ENCODE measurements at regions not wholly inside any gene's neighbourhood (a gene's known extent, or its start where the extent isn't known, plus 50 kb on each side); places are given as distances from the start of the nearest gene placed in this dataset.

GRCh38 chr5:176730815-176731475 is 79.4 kb upstream of the UNC5A start:
- POLR2A ChIA-PET = no interaction called here

GRCh38 chr5:176731506-176732160 is 78.7 kb upstream of the UNC5A start:
- Histone ChIP-seq H3K9me3 (ENCODE audit: low read length) (no peaks in the 10 kb centered on the region), H3K27me3 (ENCODE audit: insufficient read depth, low read length, poor library complexity, severe bottlenecking) (no peaks in the 10 kb centered on the region), H3K4me1 (ENCODE audit: insufficient read depth, low read length) (no peaks in the 10 kb centered on the region), H3K36me3 (ENCODE audit: insufficient read depth, low read length) (no peaks in the 10 kb centered on the region), H3K27ac (ENCODE audit: low read depth, low read length) (no peak overlapping the region), H3K4me3 (ENCODE audit: low read length) (no peak overlapping the region)
- Mint-ChIP-seq H3K9me3 (no peaks in the 10 kb centered on the region), H3K4me1 (peaks cover 0 to 3% (median 0%) of the 10 kb centered on the region in 3 donors), H3K4me3 (peak overlapping the region in 1 of 7 donors; percentile 27), H3K27me3 (peaks cover 22 to 65% of the 10 kb centered on the region in 2 donors), H3K36me3 (no peaks in the 10 kb centered on the region), H3K27ac (no peak overlapping the region)
- POLR2A ChIA-PET = no interaction called here
- CTCF ChIA-PET = no interaction called here
- DNase-seq = peak in 1 of 5 donors; percentile 12

More at GRCh38 chr5:176730815-176731475, 79.4 kb upstream of the UNC5A start:
- peaks cover 22 to 62% of the 10 kb centered on the region in 2 donors for H3K27me3 Mint-ChIP-seq
- H3K4me3 ChIP-seq (ENCODE audit: low read length) = no peak overlapping the region
- H3K27ac Mint-ChIP-seq = peak overlapping the region in 1 of 8 donors; percentile 9
- H3K36me3 ChIP-seq (ENCODE audit: insufficient read depth, low read length) = no peaks in the 10 kb centered on the region
- CTCF ChIA-PET = no interaction called here
- no peaks in the 10 kb centered on the region for H3K27me3 ChIP-seq (ENCODE audit: insufficient read depth, low read length, poor library complexity, severe bottlenecking)
- H3K36me3 Mint-ChIP-seq = no peaks in the 10 kb centered on the region
- no peaks in the 10 kb centered on the region for H3K4me1 ChIP-seq (ENCODE audit: insufficient read depth, low read length)
- no peaks in the 10 kb centered on the region for H3K9me3 Mint-ChIP-seq
- H3K9me3 ChIP-seq (ENCODE audit: low read length) = no peaks in the 10 kb centered on the region
- DNase-seq = no peak
- no peak overlapping the region for H3K4me3 Mint-ChIP-seq
- no peak overlapping the region for H3K27ac ChIP-seq (ENCODE audit: low read depth, low read length)
- H3K4me1 Mint-ChIP-seq = peaks cover 0 to 8% (median 2%) of the 10 kb centered on the region in 3 donors

- Histone ChIP-seq H3K27ac (ENCODE audit: low read depth, low read length) (no peak overlapping the region), H3K9me3 (ENCODE audit: low read length) (no peaks in the 10 kb centered on the region), H3K4me3 (ENCODE audit: low read length) (no peak overlapping the region), H3K4me1 (ENCODE audit: insufficient read depth, low read length) (no peaks in the 10 kb centered on the region), H3K36me3 (ENCODE audit: insufficient read depth, low read length) (no peaks in the 10 kb centered on the region), H3K27me3 (ENCODE audit: insufficient read depth, low read length, poor library complexity, severe bottlenecking) (no peaks in the 10 kb centered on the region)
- Mint-ChIP-seq H3K4me3 (no peak overlapping the region), H3K9me3 (no peaks in the 10 kb centered on the region), H3K36me3 (no peaks in the 10 kb centered on the region), H3K27ac (no peak overlapping the region), H3K4me1 (no peaks in the 10 kb centered on the region), H3K27me3 (peaks cover 22 to 68% of the 10 kb centered on the region in 2 donors)
- peak in 1 of 5 donors; percentile 42 for DNase-seq
- CTCF ChIA-PET = no interaction called here
- POLR2A ChIA-PET = no interaction called here
Measured at GRCh38 chr5:176732306-176732705, 78.1 kb upstream of the UNC5A start.

GRCh38 chr5:176732736-176733405 is 77.5 kb upstream of the UNC5A start:
- H3K27me3 ChIP-seq (ENCODE audit: insufficient read depth, low read length, poor library complexity, severe bottlenecking) = no peaks in the 10 kb centered on the region
- no peak overlapping the region for H3K27ac ChIP-seq (ENCODE audit: low read depth, low read length)
- Mint-ChIP-seq H3K27ac (no peak overlapping the region), H3K36me3 (no peaks in the 10 kb centered on the region), H3K4me3 (no peak overlapping the region), H3K9me3 (no peaks in the 10 kb centered on the region), H3K4me1 (no peaks in the 10 kb centered on the region), H3K27me3 (peaks cover 22 to 66% of the 10 kb centered on the region in 2 donors)
- DNase-seq = peak in 1 of 5 donors; percentile 39
- H3K36me3 ChIP-seq (ENCODE audit: insufficient read depth, low read length) = no peaks in the 10 kb centered on the region
- no peaks in the 10 kb centered on the region for H3K4me1 ChIP-seq (ENCODE audit: insufficient read depth, low read length)
- H3K9me3 ChIP-seq (ENCODE audit: low read length) = no peaks in the 10 kb centered on the region
- CTCF ChIA-PET = no interaction called here
- POLR2A ChIA-PET = no interaction called here
- no peak overlapping the region for H3K4me3 ChIP-seq (ENCODE audit: low read length)

GRCh38 chr5:176733406-176734262 is 76.7 kb upstream of the UNC5A start:
- H3K36me3 Mint-ChIP-seq = no peaks in the 10 kb centered on the region
- Histone ChIP-seq H3K27ac (ENCODE audit: low read depth, low read length) (no peak overlapping the region), H3K9me3 (ENCODE audit: low read length) (no peaks in the 10 kb centered on the region), H3K36me3 (ENCODE audit: insufficient read depth, low read length) (no peaks in the 10 kb centered on the region), H3K4me1 (ENCODE audit: insufficient read depth, low read length) (no peaks in the 10 kb centered on the region), H3K4me3 (ENCODE audit: low read length) (no peak overlapping the region), H3K27me3 (ENCODE audit: insufficient read depth, low read length, poor library complexity, severe bottlenecking) (no peaks in the 10 kb centered on the region)
- peaks cover 27 to 70% of the 10 kb centered on the region in 2 donors for H3K27me3 Mint-ChIP-seq
- ChIA-PET POLR2A (no interaction called here), CTCF (no interaction called here)
- peak overlapping the region in 1 of 8 donors; percentile 65 for H3K27ac Mint-ChIP-seq
- no peaks in the 10 kb centered on the region for H3K4me1 Mint-ChIP-seq
- no peak overlapping the region for H3K4me3 Mint-ChIP-seq
- no peaks in the 10 kb centered on the region for H3K9me3 Mint-ChIP-seq
- DNase-seq = peak in 1 of 5 donors; percentile 8

- Histone ChIP-seq H3K4me3 (ENCODE audit: low read length) (no peak overlapping the region), H3K36me3 (ENCODE audit: insufficient read depth, low read length) (no peaks in the 10 kb centered on the region), H3K4me1 (ENCODE audit: insufficient read depth, low read length) (no peaks in the 10 kb centered on the region), H3K9me3 (ENCODE audit: low read length) (no peaks in the 10 kb centered on the region), H3K27ac (ENCODE audit: low read depth, low read length) (no peak overlapping the region), H3K27me3 (ENCODE audit: insufficient read depth, low read length, poor library complexity, severe bottlenecking) (peaks cover 8% of the 10 kb centered on the region)
- Mint-ChIP-seq H3K27me3 (peaks cover 26 to 70% of the 10 kb centered on the region in 2 donors), H3K4me1 (no peaks in the 10 kb centered on the region), H3K4me3 (no peak overlapping the region), H3K36me3 (no peaks in the 10 kb centered on the region), H3K27ac (no peak overlapping the region), H3K9me3 (no peaks in the 10 kb centered on the region)
- CTCF ChIA-PET = no interaction called here
- peak in 1 of 5 donors; percentile 10 for DNase-seq
- POLR2A ChIA-PET = no interaction called here
Measured at GRCh38 chr5:176734756-176735342, 75.5 kb upstream of the UNC5A start.

GRCh38 chr5:176735383-176736265 is 74.7 kb upstream of the UNC5A start:
- H3K36me3 ChIP-seq (ENCODE audit: insufficient read depth, low read length) = no peaks in the 10 kb centered on the region
- no peaks in the 10 kb centered on the region for H3K4me1 Mint-ChIP-seq
- POLR2A ChIA-PET = no interaction called here
- DNase-seq = peak in 1 of 5 donors; percentile 12
- no peak overlapping the region for H3K4me3 ChIP-seq (ENCODE audit: low read length)
- H3K9me3 Mint-ChIP-seq = no peaks in the 10 kb centered on the region
- H3K36me3 Mint-ChIP-seq = no peaks in the 10 kb centered on the region
- H3K9me3 ChIP-seq (ENCODE audit: low read length) = no peaks in the 10 kb centered on the region
- no peak overlapping the region for H3K27ac ChIP-seq (ENCODE audit: low read depth, low read length)
- CTCF ChIA-PET = no interaction called here
- H3K27me3 Mint-ChIP-seq = peaks cover 33 to 71% of the 10 kb centered on the region in 2 donors
- H3K4me3 Mint-ChIP-seq = peak overlapping the region in 1 of 7 donors; percentile 10
- H3K27ac Mint-ChIP-seq = peak overlapping the region in 1 of 8 donors; percentile 52
- H3K4me1 ChIP-seq (ENCODE audit: insufficient read depth, low read length) = no peaks in the 10 kb centered on the region
- H3K27me3 ChIP-seq (ENCODE audit: insufficient read depth, low read length, poor library complexity, severe bottlenecking) = peaks cover 9% of the 10 kb centered on the region

All from CD8-positive, alpha-beta memory T cell (primary cell).